HEK293 (cell line): ENCODE measurements at regions not wholly inside any gene's neighbourhood (a gene's known extent, or its start where the extent isn't known, plus 50 kb on each side); places are given as distances from the start of the nearest gene placed in this dataset.

ENCODE experiments used
- GFI1B ChIP-seq: fragments of 450-650 bp; formaldehyde crosslinking; IDR thresholded peaks from 2 replicates; pipeline ENCODE4 v1.5.1; 2016; ENCODE audit warnings: missing biosample characterization, missing genetic modification characterization
- SALL2 ChIP-seq: fragments of 450-650 bp; formaldehyde crosslinking; IDR thresholded peaks from 2 replicates; pipeline ENCODE4 v1.5.0; 2017; ENCODE audit warnings: missing biosample characterization, mild to moderate bottlenecking, missing genetic modification characterization, borderline replicate concordance
- YY1 ChIP-seq: fragments of 450-650 bp; formaldehyde crosslinking; IDR thresholded peaks from 2 replicates; pipeline ENCODE4 v1.5.1; 2018; ENCODE audit warnings: missing biosample characterization, missing genetic modification characterization
- ZNF140 ChIP-seq: fragments of 450-650 bp; formaldehyde crosslinking; IDR thresholded peaks from 2 replicates; pipeline ENCODE4 v1.5.1; 2016; ENCODE audit warnings: missing biosample characterization, missing genetic modification characterization
- ZNF23 ChIP-seq: fragments of 450-650 bp; formaldehyde crosslinking; IDR thresholded peaks from 2 replicates; pipeline ENCODE4 v1.5.1; 2016; ENCODE audit warnings: missing biosample characterization, missing genetic modification characterization, borderline replicate concordance
- ZNF544 ChIP-seq: fragments of 450-650 bp; formaldehyde crosslinking; IDR thresholded peaks from 2 replicates; pipeline ENCODE4 v1.5.0; 2017; ENCODE audit warnings: missing biosample characterization, missing genetic modification characterization
- ZSCAN30 ChIP-seq: fragments of 450-650 bp; IDR thresholded peaks from 2 replicates; pipeline ENCODE4 v1.5.1; 2018; ENCODE audit warnings: missing biosample characterization, mild to moderate bottlenecking, missing genetic modification characterization, moderate library complexity
- TF ChIP-seq, protein P1 (sequence below): fragments of 450-650 bp; formaldehyde crosslinking; IDR thresholded peaks from 2 replicates; pipeline ENCODE4 v1.5.1; 2016; ENCODE audit warnings: missing biosample characterization, missing genetic modification characterization
- TF ChIP-seq, protein P2 (sequence below): fragments of 450-650 bp; formaldehyde crosslinking; IDR thresholded peaks from 2 replicates; pipeline ENCODE4 v1.5.1; 2016; ENCODE audit warnings: missing biosample characterization, missing genetic modification characterization
- TF ChIP-seq, protein P3 (sequence below): fragments of 450-650 bp; formaldehyde crosslinking; IDR thresholded peaks from 2 replicates; pipeline ENCODE4 v1.5.1; 2016; ENCODE audit warnings: missing biosample characterization, missing genetic modification characterization, low read depth
- TF ChIP-seq, protein P4 (sequence below): fragments of 450-650 bp; formaldehyde crosslinking; conservative IDR thresholded peaks from 2 replicates; pipeline ENCODE4 v1.5.1; 2016; ENCODE audit warnings: low read depth, missing biosample characterization, missing genetic modification characterization
- TF ChIP-seq, protein P5 (sequence below): sonication (generic); formaldehyde crosslinking; IDR thresholded peaks from 2 replicates; pipeline ENCODE4 v1.8.1; 2022; ENCODE audit warnings: mild to moderate bottlenecking, moderate library complexity, missing genetic modification reagents

DNA sequence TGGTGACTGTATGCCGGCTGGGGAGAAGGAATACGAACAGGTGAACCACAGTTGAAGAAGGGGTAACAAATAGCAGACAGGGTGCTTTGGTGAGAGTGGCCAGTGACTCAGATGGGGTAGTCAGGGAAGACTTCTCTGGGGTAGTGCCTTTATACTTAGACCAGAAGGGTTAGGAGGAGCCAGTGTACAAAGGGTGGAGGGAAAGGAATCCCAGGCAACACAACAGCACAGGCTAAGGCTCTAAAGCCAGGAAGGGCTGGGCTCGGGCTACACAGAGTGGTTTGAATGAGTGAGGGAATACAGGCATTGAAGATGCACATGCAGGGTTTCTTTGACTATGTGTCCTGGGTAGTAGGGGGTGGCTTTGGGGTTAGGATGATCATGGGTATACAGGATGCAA lies 70.6 kb upstream of the CXCL14 start:
- TF ChIP-seq, protein P1, sequence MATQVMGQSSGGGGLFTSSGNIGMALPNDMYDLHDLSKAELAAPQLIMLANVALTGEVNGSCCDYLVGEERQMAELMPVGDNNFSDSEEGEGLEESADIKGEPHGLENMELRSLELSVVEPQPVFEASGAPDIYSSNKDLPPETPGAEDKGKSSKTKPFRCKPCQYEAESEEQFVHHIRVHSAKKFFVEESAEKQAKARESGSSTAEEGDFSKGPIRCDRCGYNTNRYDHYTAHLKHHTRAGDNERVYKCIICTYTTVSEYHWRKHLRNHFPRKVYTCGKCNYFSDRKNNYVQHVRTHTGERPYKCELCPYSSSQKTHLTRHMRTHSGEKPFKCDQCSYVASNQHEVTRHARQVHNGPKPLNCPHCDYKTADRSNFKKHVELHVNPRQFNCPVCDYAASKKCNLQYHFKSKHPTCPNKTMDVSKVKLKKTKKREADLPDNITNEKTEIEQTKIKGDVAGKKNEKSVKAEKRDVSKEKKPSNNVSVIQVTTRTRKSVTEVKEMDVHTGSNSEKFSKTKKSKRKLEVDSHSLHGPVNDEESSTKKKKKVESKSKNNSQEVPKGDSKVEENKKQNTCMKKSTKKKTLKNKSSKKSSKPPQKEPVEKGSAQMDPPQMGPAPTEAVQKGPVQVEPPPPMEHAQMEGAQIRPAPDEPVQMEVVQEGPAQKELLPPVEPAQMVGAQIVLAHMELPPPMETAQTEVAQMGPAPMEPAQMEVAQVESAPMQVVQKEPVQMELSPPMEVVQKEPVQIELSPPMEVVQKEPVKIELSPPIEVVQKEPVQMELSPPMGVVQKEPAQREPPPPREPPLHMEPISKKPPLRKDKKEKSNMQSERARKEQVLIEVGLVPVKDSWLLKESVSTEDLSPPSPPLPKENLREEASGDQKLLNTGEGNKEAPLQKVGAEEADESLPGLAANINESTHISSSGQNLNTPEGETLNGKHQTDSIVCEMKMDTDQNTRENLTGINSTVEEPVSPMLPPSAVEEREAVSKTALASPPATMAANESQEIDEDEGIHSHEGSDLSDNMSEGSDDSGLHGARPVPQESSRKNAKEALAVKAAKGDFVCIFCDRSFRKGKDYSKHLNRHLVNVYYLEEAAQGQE (tag by site-specific recombination): no peak
- TF ChIP-seq ZNF23 (tag by site-specific recombination): no peak
- TF ChIP-seq, protein P2, sequence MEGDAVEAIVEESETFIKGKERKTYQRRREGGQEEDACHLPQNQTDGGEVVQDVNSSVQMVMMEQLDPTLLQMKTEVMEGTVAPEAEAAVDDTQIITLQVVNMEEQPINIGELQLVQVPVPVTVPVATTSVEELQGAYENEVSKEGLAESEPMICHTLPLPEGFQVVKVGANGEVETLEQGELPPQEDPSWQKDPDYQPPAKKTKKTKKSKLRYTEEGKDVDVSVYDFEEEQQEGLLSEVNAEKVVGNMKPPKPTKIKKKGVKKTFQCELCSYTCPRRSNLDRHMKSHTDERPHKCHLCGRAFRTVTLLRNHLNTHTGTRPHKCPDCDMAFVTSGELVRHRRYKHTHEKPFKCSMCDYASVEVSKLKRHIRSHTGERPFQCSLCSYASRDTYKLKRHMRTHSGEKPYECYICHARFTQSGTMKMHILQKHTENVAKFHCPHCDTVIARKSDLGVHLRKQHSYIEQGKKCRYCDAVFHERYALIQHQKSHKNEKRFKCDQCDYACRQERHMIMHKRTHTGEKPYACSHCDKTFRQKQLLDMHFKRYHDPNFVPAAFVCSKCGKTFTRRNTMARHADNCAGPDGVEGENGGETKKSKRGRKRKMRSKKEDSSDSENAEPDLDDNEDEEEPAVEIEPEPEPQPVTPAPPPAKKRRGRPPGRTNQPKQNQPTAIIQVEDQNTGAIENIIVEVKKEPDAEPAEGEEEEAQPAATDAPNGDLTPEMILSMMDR: no peak
- TF ChIP-seq, protein P3, sequence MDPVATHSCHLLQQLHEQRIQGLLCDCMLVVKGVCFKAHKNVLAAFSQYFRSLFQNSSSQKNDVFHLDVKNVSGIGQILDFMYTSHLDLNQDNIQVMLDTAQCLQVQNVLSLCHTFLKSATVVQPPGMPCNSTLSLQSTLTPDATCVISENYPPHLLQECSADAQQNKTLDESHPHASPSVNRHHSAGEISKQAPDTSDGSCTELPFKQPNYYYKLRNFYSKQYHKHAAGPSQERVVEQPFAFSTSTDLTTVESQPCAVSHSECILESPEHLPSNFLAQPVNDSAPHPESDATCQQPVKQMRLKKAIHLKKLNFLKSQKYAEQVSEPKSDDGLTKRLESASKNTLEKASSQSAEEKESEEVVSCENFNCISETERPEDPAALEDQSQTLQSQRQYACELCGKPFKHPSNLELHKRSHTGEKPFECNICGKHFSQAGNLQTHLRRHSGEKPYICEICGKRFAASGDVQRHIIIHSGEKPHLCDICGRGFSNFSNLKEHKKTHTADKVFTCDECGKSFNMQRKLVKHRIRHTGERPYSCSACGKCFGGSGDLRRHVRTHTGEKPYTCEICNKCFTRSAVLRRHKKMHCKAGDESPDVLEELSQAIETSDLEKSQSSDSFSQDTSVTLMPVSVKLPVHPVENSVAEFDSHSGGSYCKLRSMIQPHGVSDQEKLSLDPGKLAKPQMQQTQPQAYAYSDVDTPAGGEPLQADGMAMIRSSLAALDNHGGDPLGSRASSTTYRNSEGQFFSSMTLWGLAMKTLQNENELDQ (tag by site-specific recombination): no peak
- TF ChIP-seq, protein P4, sequence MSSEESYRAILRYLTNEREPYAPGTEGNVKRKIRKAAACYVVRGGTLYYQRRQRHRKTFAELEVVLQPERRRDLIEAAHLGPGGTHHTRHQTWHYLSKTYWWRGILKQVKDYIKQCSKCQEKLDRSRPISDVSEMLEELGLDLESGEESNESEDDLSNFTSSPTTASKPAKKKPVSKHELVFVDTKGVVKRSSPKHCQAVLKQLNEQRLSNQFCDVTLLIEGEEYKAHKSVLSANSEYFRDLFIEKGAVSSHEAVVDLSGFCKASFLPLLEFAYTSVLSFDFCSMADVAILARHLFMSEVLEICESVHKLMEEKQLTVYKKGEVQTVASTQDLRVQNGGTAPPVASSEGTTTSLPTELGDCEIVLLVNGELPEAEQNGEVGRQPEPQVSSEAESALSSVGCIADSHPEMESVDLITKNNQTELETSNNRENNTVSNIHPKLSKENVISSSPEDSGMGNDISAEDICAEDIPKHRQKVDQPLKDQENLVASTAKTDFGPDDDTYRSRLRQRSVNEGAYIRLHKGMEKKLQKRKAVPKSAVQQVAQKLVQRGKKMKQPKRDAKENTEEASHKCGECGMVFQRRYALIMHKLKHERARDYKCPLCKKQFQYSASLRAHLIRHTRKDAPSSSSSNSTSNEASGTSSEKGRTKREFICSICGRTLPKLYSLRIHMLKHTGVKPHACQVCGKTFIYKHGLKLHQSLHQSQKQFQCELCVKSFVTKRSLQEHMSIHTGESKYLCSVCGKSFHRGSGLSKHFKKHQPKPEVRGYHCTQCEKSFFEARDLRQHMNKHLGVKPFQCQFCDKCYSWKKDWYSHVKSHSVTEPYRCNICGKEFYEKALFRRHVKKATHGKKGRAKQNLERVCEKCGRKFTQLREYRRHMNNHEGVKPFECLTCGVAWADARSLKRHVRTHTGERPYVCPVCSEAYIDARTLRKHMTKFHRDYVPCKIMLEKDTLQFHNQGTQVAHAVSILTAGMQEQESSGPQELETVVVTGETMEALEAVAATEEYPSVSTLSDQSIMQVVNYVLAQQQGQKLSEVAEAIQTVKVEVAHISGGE (tag by site-specific recombination): no peak
- TF ChIP-seq GFI1B (tag by site-specific recombination): no peak
- no peak for TF ChIP-seq ZSCAN30 (tag by site-specific recombination)
- TF ChIP-seq SALL2 (tag by site-specific recombination): no peak
- no peak for TF ChIP-seq ZNF140
- no peak for TF ChIP-seq ZNF544 (tag by site-specific recombination)
- TF ChIP-seq, protein P5, sequence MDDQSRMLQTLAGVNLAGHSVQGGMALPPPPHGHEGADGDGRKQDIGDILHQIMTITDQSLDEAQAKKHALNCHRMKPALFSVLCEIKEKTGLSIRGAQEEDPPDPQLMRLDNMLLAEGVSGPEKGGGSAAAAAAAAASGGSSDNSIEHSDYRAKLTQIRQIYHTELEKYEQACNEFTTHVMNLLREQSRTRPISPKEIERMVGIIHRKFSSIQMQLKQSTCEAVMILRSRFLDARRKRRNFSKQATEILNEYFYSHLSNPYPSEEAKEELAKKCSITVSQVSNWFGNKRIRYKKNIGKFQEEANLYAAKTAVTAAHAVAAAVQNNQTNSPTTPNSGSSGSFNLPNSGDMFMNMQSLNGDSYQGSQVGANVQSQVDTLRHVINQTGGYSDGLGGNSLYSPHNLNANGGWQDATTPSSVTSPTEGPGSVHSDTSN (CRISPR knock-in tag): no peak
- TF ChIP-seq YY1 (tag by site-specific recombination): no peak
